ENCODE measurements at regions not wholly inside any gene's neighbourhood (a gene's known extent, or its start where the extent isn't known, plus 50 kb on each side); places are given as distances from the start of the nearest gene placed in this dataset.

DNA sequence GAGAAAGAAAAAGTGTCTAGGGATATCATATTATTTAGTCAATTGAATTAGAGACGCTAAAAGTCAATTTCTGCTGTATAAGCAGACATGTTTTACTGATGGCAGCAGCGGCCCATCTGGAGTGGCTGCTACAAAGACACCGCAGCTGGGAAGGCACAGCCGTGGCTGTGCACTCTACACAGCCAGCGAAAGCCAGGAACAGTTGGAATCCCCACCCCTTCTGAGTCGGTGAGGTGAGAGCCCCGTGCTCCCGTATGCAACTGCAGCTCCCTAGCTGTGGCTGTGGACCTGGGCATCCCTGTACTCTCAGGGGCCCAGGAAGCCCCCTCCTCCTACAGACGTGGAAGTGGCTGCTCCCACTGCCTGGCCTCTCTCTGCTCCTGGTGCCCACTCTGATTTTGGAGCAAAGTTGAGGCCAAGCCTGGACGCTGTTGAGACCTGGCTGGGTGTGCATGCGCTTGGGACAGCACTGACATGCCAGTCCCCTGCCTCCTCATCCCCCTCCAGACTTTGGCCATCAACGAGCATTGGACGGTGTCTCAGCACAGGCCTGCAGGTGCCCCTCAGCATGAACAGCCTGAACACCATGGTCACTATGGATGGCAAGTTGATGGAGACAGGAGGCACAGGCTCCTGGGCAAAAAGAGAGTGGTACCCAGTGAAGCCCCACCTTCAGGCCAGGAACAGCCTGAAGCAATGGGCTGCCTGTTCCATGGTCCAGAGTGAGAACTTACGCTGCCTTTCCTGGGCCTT, 944.0 kb upstream of the MIR17HG start (continued):
- TF ChIP-seq, protein P1, sequence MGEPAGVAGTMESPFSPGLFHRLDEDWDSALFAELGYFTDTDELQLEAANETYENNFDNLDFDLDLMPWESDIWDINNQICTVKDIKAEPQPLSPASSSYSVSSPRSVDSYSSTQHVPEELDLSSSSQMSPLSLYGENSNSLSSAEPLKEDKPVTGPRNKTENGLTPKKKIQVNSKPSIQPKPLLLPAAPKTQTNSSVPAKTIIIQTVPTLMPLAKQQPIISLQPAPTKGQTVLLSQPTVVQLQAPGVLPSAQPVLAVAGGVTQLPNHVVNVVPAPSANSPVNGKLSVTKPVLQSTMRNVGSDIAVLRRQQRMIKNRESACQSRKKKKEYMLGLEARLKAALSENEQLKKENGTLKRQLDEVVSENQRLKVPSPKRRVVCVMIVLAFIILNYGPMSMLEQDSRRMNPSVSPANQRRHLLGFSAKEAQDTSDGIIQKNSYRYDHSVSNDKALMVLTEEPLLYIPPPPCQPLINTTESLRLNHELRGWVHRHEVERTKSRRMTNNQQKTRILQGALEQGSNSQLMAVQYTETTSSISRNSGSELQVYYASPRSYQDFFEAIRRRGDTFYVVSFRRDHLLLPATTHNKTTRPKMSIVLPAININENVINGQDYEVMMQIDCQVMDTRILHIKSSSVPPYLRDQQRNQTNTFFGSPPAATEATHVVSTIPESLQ (CRISPR knock-in tag; IDR thresholded peaks at IDR 0.05), result no peak
- TF ChIP-seq BRCA1 (IDR thresholded peaks at IDR 0.05) (no peak), BRCA1 (CRISPR knock-in tag; IDR thresholded peaks at IDR 0.05) (0 out of 2 replicates have a peak, but pooled peaks have one; percentile 71), ASH1L (IDR thresholded peaks at IDR 0.05; ENCODE audit: borderline replicate concordance, low read depth, partially characterized antibody) (no peak), ZNF717 (CRISPR knock-in tag; IDR thresholded peaks at IDR 0.05) (no peak), CBX3 (IDR thresholded peaks at IDR 0.05; ENCODE audit: borderline replicate concordance in 1 of 2, low read length in 2 of 2) (peak in 1 of 2 experiments; percentile 83; a peak in 1 of 3 replicates), HMGN3 (IDR thresholded peaks at IDR 0.05; ENCODE audit: borderline replicate concordance, extremely low read depth, insufficient read length, low read depth, low read length) (no peak), NR2C2 (CRISPR knock-in tag; IDR thresholded peaks at IDR 0.05) (no peak), NR2C2 (tag; IDR thresholded peaks at IDR 0.05) (no peak), PHF20 (IDR thresholded peaks at IDR 0.05; ENCODE audit: partially characterized antibody) (no peak), PML (IDR thresholded peaks at IDR 0.05; ENCODE audit: low read length) (no peak), BRF1 (IDR thresholded peaks at IDR 0.05; ENCODE audit: borderline replicate concordance, extremely low read depth, insufficient read length) (no peak), PHB (CRISPR knock-in tag; IDR thresholded peaks at IDR 0.05) (no peak), ARHGAP35 (IDR thresholded peaks at IDR 0.05; ENCODE audit: partially characterized antibody) (no peak), TEAD4 (IDR thresholded peaks at IDR 0.05; ENCODE audit: low read length) (no peak), TEAD4 (CRISPR knock-in tag; IDR thresholded peaks at IDR 0.05; ENCODE audit: borderline replicate concordance) (peak; percentile 59; the same call in 1 of the 2 replicates), ZNF699 (CRISPR knock-in tag; IDR thresholded peaks at IDR 0.05; ENCODE audit: insufficient replicate concordance) (no peak), MTF1 (CRISPR knock-in tag; IDR thresholded peaks at IDR 0.05; ENCODE audit: borderline replicate concordance) (no peak), LCOR (CRISPR knock-in tag; IDR thresholded peaks at IDR 0.05) (no peak), ZNF584 (CRISPR knock-in tag; IDR thresholded peaks at IDR 0.05; ENCODE audit: low read depth) (no peak), ARNT (IDR thresholded peaks at IDR 0.05) (no peak), SAP30 (IDR thresholded peaks at IDR 0.05; ENCODE audit: borderline replicate concordance, insufficient read depth, low read depth, low read length, poor library complexity, severe bottlenecking) (no peak)
- TF ChIP-seq, protein P2, sequence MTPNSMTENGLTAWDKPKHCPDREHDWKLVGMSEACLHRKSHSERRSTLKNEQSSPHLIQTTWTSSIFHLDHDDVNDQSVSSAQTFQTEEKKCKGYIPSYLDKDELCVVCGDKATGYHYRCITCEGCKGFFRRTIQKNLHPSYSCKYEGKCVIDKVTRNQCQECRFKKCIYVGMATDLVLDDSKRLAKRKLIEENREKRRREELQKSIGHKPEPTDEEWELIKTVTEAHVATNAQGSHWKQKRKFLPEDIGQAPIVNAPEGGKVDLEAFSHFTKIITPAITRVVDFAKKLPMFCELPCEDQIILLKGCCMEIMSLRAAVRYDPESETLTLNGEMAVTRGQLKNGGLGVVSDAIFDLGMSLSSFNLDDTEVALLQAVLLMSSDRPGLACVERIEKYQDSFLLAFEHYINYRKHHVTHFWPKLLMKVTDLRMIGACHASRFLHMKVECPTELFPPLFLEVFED (CRISPR knock-in tag; conservative IDR thresholded peaks at IDR 0.05), result no peak
- TF ChIP-seq, protein P3, sequence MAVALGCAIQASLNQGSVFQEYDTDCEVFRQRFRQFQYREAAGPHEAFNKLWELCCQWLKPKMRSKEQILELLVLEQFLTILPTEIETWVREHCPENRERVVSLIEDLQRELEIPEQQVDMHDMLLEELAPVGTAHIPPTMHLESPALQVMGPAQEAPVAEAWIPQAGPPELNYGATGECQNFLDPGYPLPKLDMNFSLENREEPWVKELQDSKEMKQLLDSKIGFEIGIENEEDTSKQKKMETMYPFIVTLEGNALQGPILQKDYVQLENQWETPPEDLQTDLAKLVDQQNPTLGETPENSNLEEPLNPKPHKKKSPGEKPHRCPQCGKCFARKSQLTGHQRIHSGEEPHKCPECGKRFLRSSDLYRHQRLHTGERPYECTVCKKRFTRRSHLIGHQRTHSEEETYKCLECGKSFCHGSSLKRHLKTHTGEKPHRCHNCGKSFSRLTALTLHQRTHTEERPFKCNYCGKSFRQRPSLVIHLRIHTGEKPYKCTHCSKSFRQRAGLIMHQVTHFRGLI (CRISPR knock-in tag; IDR thresholded peaks at IDR 0.05), result no peak

All from K562 (cell line).